RCC 7860 (cell line): ENCODE measurements at regions not wholly inside any gene's neighbourhood (a gene's known extent, or its start where the extent isn't known, plus 50 kb on each side); places are given as distances from the start of the nearest gene placed in this dataset.
A peak's percentile ranks its signal among the peaks of the same experiment; 100 is the strongest.
"Not testable (repeated sequence)": the region's sequence is repeated elsewhere in the genome, so short reads cannot be mapped to it uniquely, and the experiment has no call there.

Source experiments
- DNase-seq: peaks from one replicate; pipeline ENCODE4 v3.0.0-alpha.2; 2015; ENCODE audit warnings: low spot score
- FAIRE-seq: peaks from 2 replicates; lab custom pipeline; 2012; peaks lifted over from hg19 to GRCh38; lab: Jason Lieb, UNC

DNA sequence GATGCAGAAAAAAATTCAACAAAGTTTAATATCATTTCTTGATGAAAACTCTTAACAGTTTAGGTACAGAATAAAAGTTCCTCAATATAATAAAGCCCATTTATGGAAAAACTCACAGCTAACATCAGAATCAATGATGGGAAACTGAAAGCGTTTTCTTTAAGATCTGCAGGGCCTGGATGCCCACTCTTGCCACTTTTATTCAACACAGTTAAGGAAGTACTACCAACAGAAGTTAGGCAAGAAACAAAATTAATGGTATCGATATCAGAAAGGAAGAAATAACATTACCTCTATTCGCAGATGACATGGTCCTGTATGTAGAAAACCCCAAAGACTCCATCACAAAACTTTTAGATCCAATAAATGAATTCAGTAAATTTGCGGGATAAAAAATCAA, 542.4 kb upstream of the RGMB start:
- FAIRE-seq (no peak), DNase-seq (no peak)

GRCh38 chr5:98237794-98238193, 535.7 kb upstream of the RGMB start:
- not testable (repeated sequence) for DNase-seq, FAIRE-seq

GRCh38 chr5:98243972-98244371, 529.5 kb upstream of the RGMB start:
- FAIRE-seq (no peak), DNase-seq (no peak)

- FAIRE-seq (no peak), DNase-seq (peak; percentile 38)
Observed at GRCh38 chr5:98248949-98249348, 524.5 kb upstream of the RGMB start.

- DNase-seq, result no peak
Observed at GRCh38 chr5:98258939-98259338, 514.5 kb upstream of the RGMB start.

DNA sequence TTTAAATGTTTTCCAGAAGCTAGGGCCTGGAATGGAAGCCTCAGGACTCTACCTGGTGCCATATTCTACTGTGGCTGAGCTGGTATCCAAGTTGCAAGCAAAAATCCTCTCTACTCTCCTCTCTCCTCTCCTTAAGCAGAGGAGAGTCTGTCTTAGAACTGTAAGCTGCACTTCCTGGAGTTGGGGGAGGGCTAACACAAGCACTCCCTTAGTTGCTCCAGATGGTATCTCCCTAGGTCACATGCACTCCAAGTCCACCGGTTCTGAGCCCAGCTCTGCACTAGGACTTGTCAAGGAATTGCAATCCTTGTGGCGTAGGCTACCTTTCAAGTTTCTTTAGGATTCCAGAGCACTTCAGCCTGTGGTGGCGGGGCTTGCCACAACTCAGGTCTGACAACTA, 513.9 kb upstream of the RGMB start:
- DNase-seq (no peak), FAIRE-seq (no peak)

More at GRCh38 chr5:98258939-98259338, 514.5 kb upstream of the RGMB start:
- no peak for FAIRE-seq

- DNase-seq (no peak), FAIRE-seq (no peak)
Observed at GRCh38 chr5:98263084-98263483, 510.4 kb upstream of the RGMB start.

- FAIRE-seq (no peak), DNase-seq (no peak)
Observed at GRCh38 chr5:98268162-98268860, 505.2 kb upstream of the RGMB start.

DNA sequence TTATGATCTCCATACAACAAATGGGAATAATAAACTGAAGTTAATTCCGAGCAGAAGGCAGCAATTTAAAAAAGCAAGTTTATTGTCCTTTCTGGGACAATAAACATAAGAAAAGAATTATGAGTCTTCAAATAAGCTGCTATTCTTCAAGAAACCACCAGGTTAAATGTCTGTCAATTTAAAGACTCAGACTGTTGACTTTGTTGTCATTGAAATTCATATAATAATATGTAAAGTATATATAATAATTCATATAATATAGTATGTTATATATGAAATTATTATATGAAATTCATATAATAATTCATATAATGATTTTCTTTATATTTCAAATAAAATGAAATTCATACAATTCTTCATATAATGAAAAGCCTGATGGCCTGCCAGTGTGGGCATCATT, 497.5 kb upstream of the RGMB start:
- DNase-seq (no peak), FAIRE-seq (no peak)

DNA sequence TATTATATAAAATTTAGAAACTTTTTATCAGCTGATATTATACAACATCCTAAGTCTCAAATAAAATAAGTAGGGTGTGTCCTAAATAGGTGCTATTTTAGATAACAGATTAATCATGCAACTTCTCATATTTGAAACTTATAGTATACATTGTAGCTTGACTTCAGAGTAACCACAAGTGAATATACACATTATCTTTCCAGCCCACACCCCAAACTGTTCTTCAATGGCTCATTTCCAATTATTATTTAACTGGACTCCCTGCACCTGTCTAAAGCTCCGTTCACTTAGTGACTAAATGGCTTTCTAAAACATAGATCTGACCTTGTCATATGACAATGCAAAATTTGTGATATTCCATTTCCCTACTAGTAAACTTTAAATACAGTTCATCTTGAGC, 490.9 kb upstream of the RGMB start:
- FAIRE-seq (no peak), DNase-seq (no peak)

GRCh38 chr5:98292496-98292895, 481.0 kb upstream of the RGMB start:
- FAIRE-seq (no peak), DNase-seq (no peak)

DNA sequence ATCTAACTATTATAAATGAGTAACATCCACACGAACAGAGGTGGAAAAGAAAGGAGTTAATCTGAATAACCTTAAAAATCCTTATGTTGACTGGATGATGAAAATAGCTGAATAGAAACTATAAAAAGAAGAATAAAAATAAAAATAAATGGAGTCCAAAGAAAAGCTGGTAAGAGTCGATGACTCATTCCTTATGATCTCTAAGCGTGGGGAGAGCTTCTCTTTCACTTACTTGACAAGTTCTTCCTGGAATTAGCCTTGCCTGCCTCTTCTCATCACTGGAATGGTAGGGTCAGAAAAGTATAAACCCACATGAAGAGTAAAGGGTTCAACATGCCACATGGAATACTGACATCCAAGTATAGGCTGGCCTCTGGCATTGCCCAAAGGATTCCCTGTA, 477.0 kb upstream of the RGMB start:
- no peak for FAIRE-seq

GRCh38 chr5:98299435-98299834, 474.0 kb upstream of the RGMB start:
- FAIRE-seq, result no peak
- DNase-seq, result no peak

More for the DNA sequence above, 477.0 kb upstream of the RGMB start:
- DNase-seq, result no peak

GRCh38 chr5:98301547-98301946, 471.9 kb upstream of the RGMB start:
- no peak for DNase-seq
- FAIRE-seq, result no peak

DNA sequence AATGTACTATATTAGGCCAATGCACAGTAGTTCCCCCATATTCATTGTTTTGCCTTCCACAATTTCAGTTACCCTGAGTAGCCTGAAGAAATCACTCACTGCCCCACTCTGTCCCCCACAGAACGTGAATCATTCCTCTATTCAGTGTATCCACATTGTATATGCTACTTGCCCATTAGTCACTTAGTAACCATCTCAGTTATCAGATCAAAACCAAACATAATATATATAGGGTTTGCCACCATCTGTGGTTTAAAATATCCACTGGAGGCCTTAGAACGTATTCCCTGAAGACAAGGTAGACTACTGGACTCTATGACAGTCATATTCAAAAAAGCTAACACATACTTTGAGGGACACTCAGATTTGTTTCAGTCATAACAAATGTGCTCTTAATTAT, 465.7 kb upstream of the RGMB start:
- DNase-seq, result peak; percentile 90
- FAIRE-seq, result peak; percentile 63

GRCh38 chr5:98308231-98308630, 465.2 kb upstream of the RGMB start:
- DNase-seq (no peak), FAIRE-seq (no peak)

DNA sequence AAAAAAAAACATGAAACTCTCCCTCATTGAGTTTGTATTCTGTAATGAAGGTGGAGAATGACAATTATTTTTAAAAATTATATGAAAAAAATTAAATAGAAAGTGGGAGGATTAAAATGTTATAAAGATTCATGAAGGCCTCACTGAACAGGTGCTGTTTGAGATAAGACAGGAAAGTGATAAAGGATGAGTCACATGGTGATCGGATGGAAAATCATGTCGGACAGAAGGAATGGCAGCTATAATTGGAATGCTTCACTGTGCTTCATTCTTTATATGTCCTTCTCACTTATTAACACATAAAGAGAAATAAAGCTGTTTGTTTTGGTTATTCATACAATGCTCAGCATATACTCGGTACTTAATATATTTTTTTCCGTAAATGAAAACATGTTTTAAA, 464.5 kb upstream of the RGMB start:
- DNase-seq (peak; percentile 61), FAIRE-seq (no peak)

DNA sequence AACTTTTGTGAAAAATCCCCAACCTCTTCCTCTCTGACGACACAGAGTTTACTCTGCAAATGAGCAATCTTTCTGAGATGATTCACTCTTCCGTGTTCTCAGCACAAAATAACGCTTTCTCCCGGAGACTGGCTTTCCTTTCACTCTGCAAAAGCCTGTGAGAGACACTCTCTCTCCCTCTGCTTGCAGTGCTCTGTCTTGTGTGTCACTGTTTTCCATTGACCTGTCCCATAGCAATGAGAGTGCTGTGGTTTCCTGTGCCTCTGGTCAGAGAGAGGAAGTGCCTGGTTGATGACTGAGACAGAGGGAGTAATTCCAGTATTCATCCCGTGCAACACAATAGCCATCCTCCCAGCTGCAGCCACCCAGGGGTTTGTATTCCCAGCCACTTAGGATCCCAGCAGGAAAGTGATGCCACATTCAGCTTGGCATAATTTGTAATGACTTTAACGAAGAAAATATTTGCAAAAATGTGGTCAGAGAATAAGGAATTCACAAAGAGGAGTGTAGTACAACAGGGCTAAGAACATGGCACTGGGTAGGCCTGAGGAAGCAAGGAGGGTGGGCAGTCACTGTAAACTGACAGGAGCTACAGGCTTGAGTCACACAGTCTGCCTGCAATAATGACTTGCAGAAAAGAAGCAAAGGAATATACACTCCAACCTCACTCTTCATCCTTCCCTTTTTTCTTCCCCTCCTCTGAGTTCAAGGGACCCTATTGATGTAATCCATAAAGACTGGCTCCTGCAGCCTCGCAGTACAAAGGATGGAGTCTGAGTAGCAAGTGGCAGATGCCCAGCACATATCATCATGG, 463.5 kb upstream of the RGMB start:
- FAIRE-seq, result peak; percentile 90
- peak; percentile 97 for DNase-seq

DNA sequence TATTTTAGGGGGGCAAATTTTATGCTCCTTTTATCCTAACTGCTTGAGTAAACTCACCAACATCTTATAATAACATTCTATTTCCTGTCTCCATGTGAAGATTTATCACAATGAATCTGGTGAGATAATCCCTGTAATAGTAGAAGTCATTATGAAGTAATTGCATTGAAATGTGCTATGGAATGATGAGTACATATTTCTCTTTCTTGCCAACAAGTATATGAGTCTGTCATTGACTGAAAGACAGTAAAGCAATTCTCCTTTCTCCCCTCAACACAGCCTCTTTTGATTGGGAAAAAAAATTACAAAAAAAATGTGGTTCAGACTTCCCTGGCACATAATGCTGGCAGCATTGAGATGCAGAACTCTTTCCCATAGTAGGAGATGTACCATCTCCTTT, 459.2 kb upstream of the RGMB start:
- FAIRE-seq (peak; percentile 72), DNase-seq (peak; percentile 93)

DNA sequence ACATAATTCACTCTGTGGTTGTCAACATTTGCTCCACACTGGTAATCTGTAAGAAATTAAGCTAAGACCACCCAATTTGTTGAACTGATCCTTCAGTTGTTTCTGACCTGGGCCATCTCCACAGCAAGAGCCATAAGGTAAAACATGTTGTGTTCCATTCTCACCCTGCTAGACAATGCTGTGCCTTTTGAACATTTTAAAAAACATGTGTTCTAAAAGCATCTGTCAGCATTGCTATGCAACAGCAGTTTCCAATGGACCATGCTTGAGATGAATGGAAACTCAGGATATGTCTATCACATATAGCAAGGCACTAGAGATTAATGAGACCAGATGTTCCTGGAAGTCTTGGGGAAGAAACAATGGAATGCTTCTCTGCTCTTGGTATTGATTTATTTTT, 455.1 kb upstream of the RGMB start:
- DNase-seq (no peak), FAIRE-seq (no peak)

- DNase-seq (no peak), FAIRE-seq (no peak)
Observed at GRCh38 chr5:98319299-98320011, 454.0 kb upstream of the RGMB start.

- no peak for FAIRE-seq
- no peak for DNase-seq
Observed at GRCh38 chr5:98320343-98320742, 453.1 kb upstream of the RGMB start.
